Brain microvascular endothelial cell (primary cell): ENCODE measurements at regions not wholly inside any gene's neighbourhood (a gene's known extent, or its start where the extent isn't known, plus 50 kb on each side); places are given as distances from the start of the nearest gene placed in this dataset.
"Not testable (repeated sequence)": the region's sequence is repeated elsewhere in the genome, so short reads cannot be mapped to it uniquely, and the experiment has no call there.

Experiments used
- DNase-seq: peaks from one replicate; pipeline ENCODE4 v3.0.0-alpha.2; 2020
- H3K27ac ChIP-seq: fragments of 250-450 bp; sonication (Bioruptor Pico); 2 replicates; pipeline ENCODE4 v1.5.1; 2020; ENCODE audit warnings: mild to moderate bottlenecking, moderate library complexity
- H3K27me3 ChIP-seq: fragments of 250-450 bp; sonication (Bioruptor Pico); replicated peaks from 2 replicates; pipeline ENCODE4 v1.5.1; 2020; ENCODE audit warnings: mild to moderate bottlenecking
- H3K36me3 ChIP-seq: fragments of 250-450 bp; sonication (Bioruptor Pico); replicated peaks from 2 replicates; pipeline ENCODE4 v1.5.1; 2020; ENCODE audit warnings: mild to moderate bottlenecking
- H3K4me3 ChIP-seq: 2 replicates; pipeline ENCODE4 v1.5.1; 2011; ENCODE audit warnings: low read depth, mild to moderate bottlenecking, control low read depth, low read length, moderate library complexity
- in situ Hi-C: cut with HindIII; loops from 2 replicates; pipeline ENCODE4 v1.10.0; 2017; ENCODE audit warnings: low sequenced_read_pairs, low pct_ligation_motif_present
- TF ChIP-seq, protein P1 (sequence below): IDR thresholded peaks from 2 replicates; pipeline ENCODE4 v1.5.1; 2011; ENCODE audit warnings: low read depth, mild to moderate bottlenecking, moderate library complexity, low read length, control low read depth, inconsistent platforms; ENCODE audit errors: missing control alignments

DNA sequence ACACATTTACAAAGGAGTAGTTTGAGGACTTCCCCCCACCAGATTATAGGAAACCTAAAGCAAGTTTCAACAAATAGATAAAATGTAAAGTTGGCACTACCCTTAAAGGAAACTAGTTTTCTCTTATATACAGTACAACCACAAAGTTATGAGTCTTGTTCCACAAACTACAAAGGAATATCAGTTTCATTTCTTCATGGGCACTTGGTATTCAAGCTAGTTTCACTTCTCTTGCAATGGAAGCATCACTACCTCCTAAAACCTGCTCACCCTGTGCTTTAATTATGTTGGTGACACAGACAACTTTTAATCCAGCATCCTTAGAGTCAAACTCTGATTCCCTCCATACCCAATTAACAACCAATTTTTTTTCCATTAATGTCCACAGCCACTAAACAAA lies 707.0 kb downstream of the ROBO2 start:
- no peaks in the 10 kb centered on the region for H3K36me3 ChIP-seq
- no peaks in the 10 kb centered on the region for H3K27me3 ChIP-seq
- no peak overlapping the region for H3K27ac ChIP-seq
- H3K4me3 ChIP-seq: no peak overlapping the region
- TF ChIP-seq, protein P1, sequence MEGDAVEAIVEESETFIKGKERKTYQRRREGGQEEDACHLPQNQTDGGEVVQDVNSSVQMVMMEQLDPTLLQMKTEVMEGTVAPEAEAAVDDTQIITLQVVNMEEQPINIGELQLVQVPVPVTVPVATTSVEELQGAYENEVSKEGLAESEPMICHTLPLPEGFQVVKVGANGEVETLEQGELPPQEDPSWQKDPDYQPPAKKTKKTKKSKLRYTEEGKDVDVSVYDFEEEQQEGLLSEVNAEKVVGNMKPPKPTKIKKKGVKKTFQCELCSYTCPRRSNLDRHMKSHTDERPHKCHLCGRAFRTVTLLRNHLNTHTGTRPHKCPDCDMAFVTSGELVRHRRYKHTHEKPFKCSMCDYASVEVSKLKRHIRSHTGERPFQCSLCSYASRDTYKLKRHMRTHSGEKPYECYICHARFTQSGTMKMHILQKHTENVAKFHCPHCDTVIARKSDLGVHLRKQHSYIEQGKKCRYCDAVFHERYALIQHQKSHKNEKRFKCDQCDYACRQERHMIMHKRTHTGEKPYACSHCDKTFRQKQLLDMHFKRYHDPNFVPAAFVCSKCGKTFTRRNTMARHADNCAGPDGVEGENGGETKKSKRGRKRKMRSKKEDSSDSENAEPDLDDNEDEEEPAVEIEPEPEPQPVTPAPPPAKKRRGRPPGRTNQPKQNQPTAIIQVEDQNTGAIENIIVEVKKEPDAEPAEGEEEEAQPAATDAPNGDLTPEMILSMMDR: no peak
- in situ Hi-C loops: no loop called here
- DNase-seq: no peak

DNA sequence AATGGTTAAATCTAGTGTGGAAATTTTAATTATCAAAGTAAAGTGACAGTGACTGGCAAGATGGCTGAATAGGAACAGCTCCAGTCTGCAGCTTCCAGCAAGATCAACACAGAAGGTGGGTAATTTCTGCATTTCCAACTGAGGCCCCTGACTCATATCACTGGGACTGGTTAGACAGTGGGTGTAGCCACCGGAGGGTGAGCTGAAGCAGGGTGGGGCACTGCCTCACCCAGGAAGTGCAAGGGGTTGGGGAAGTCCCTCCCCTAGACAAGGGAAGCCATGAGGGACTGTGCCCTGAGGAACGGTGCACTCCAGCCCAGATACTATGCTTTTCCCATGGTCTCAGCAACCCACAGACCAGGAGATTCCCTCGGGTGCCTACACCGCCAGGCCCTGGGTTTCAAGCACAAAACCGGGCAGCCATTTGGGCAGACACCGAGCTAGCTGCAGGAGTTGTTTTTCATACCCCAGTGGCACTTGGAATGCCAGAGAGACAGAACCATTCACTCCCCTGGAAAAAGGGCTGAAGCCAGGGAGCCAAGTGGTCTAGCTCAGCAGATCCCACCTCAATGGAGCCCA lies 716.6 kb downstream of the ROBO2 start:
- H3K27me3 ChIP-seq, H3K36me3 ChIP-seq, DNase-seq, H3K27ac ChIP-seq, in situ Hi-C loops, H3K4me3 ChIP-seq: not testable (repeated sequence)

DNA sequence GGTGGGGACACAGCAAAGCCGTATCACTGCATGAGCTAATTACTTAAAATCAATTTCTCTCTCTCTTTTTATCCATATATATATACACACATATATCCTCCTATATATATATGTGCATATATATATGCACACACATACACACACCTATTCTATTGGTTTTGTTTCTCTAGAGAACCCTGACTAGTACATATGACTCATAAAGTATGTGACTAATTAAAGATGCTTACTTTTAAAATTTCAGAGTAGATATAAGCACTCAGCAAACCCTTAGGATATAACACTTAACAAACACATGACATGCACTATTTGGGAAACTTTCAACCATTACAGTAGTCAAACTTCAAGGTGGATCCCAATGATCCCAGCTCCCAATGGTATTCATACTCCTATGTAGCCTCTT lies 732.6 kb downstream of the ROBO2 start:
- no peak for DNase-seq
- in situ Hi-C loops: no loop called here
- Histone ChIP-seq H3K27me3 (no peaks in the 10 kb centered on the region), H3K36me3 (no peaks in the 10 kb centered on the region), H3K4me3 (no peak overlapping the region), H3K27ac (no peak overlapping the region)
- TF ChIP-seq, protein P1: no peak

DNA sequence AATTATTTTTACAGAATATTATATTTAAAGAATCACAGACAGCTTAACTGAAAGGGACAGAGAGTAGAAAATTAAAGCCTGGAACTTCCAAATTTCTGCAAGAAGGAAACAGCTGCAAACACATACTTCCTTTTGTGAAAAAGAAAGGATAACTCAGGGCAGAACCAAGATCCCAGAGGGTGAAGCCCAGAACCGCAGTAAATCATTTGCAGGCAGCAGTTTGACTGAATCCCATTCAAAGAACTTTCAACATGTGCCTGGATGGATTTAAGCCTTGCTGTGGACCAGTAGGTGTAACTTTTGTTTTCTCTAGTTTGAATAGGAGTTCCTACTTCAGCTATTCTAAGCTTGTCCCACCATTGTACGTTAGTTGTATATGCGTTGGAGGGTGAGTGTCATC lies 733.2 kb downstream of the ROBO2 start:
- TF ChIP-seq, protein P1: no peak
- H3K27me3 ChIP-seq: no peaks in the 10 kb centered on the region
- DNase-seq: no peak
- no peak overlapping the region for H3K27ac ChIP-seq
- no peaks in the 10 kb centered on the region for H3K36me3 ChIP-seq
- no peak overlapping the region for H3K4me3 ChIP-seq
- in situ Hi-C loops: no loop called here

DNA sequence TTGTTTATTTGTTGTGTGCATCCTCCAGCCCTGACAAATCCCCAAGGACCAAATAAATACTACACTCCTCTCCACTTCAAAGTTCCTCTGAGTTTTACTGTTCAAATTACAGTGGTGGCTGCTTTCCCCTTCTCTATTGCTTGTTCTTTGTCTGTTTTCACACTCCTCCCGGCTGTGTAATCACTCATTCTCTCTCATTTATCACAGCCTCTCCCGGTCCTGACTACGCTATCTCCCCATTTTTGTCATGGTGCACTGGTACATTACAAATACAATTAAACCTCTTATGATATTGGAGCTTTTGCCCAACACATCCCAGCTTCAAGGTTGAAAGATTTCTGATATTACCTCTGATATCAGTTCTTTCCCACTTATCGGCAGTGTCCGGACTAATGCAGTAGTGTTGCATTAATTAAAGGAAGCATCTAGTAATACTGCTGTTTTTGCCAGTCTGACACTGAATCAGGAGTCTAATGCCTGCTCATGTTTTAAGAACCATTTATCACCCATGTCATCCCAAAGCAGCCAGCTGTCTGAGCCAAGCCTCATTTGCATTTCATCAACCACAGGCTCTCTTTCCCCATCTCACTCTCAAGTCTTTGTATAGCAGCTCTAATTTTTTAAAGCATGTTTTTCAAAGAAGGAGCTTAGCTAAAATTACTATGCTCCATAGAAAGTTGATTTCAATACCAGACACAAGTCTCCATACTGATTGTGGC lies 740.5 kb downstream of the ROBO2 start:
- no peak overlapping the region for H3K4me3 ChIP-seq
- H3K36me3 ChIP-seq: no peaks in the 10 kb centered on the region
- H3K27me3 ChIP-seq: no peaks in the 10 kb centered on the region
- no peak for DNase-seq
- no peak overlapping the region for H3K27ac ChIP-seq
- TF ChIP-seq, protein P1: no peak
- in situ Hi-C loops: no loop called here

DNA sequence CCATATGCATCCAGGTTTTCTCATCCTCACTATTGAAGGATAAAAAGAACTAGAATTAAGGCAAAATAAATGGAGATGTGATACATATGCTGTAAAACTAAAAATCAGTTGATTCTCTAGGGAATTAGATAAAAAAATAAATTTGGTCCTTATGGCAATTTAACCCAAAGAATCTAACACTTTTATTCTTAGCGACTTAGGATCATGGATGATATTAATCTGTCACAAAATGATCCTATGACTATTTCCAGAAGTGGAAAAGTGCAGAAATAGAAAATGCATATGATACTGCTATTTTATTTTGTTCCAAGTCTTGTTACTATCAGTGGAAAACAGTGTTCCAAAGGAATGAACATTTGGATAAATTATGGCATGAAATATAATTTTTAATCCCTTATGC lies 746.3 kb downstream of the ROBO2 start:
- no peak overlapping the region for H3K27ac ChIP-seq
- TF ChIP-seq, protein P1: no peak
- no peak for DNase-seq
- in situ Hi-C loops: no loop called here
- H3K27me3 ChIP-seq: no peaks in the 10 kb centered on the region
- no peak overlapping the region for H3K4me3 ChIP-seq
- no peaks in the 10 kb centered on the region for H3K36me3 ChIP-seq
